Stromal cell of bone marrow (primary cell): ENCODE measurements at regions not wholly inside any gene's neighbourhood (a gene's known extent, or its start where the extent isn't known, plus 50 kb on each side); places are given as distances from the start of the nearest gene placed in this dataset.

Experiments
- DNase-seq: peaks from one replicate; pipeline ENCODE4 v3.0.0-alpha.2; 2012; ENCODE audit warnings: low read depth

DNA sequence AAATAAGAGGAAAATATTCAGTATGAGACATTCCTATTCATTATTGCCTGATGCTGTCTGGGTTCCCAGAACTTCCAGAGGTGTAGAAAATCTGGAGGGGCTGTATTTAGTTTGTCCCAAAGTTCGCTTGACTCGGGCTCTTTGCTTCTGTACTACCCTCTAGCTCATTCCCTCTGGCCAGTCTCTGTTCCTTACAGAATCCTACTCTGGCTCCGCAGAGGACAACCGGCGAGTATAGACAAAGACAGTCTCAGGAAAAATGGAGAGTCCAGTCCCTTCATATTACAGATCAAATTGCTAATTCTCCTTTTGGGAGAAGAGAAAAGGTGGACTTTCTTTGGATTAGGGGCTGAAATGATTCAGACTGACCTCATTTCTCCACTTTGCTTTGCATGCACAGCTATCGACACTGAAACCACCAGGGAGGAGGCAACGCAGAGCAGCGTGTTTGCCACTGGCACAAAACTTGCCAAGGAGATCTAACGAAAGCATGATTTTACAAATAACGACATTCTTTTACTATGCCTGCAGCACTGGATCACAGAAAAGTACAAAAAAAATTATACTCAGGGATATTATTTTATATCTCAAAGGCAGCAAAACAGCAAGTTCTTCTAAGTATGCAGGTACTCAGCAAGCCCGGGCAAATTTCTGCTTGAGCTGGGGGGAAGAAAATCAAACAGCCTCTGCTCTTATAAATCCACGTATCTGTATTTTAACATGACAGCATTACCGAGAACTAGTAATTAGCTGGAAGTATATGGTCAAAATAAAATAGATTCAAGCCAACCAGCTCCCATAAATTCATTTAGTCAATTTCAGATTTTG is 279.7 kb downstream of the NPR3 start:
- peak; percentile 25 for DNase-seq

- DNase-seq: no peak
Observed at GRCh38 chr5:32991421-32991815, 280.3 kb downstream of the NPR3 start.

GRCh38 chr5:32996336-32996735 is 285.2 kb downstream of the NPR3 start:
- no peak for DNase-seq

DNA sequence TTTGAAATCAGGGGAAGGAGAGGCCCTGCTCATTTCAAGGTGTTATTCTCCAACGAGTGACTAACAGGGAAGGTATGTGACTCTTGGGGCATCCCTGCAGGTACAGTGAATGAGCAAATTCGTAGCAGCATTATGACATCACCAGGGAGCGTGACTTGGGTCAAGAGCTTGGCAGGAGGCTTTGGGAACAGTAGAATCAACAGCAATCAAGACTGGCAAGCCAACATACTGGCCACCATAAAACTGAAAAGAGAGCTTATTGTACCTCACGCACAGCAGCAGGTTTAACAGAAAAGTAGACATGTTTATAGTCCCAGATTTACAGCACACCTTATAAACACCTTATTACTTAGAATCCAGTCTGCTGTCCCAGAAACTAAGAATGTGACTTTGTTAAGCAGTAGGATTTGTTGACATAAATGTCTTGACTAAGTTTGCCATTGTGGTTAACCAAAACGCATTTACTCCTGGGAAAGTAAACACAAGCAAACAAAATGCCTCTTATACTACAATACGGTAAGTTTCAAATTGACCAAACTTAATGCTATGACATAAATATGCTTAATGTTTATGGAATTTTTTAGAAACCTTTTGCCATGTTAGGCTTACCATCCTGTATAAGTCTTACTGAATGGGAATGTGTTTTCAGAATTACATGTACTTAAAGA is 297.8 kb downstream of the NPR3 start:
- DNase-seq: no peak

DNA sequence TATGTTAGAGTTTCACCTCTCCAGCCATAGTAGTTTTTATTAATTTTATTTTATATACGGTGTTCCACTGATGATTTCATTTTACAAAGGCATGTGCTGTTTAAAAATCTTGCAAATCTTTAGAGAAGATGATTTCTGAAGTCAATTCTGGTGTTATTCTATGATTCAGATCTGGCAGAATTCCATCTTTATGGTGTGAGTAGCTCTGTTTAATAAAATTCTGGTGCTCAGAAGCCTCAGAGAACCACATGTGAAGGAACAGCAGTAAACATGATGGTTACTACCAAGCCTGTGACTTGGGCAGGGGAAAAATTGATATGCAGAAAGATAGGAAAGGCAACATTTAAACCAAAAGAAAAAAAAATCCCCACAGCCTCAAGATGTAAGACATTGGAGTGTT is 299.7 kb downstream of the NPR3 start:
- peak; percentile 64 for DNase-seq

DNA sequence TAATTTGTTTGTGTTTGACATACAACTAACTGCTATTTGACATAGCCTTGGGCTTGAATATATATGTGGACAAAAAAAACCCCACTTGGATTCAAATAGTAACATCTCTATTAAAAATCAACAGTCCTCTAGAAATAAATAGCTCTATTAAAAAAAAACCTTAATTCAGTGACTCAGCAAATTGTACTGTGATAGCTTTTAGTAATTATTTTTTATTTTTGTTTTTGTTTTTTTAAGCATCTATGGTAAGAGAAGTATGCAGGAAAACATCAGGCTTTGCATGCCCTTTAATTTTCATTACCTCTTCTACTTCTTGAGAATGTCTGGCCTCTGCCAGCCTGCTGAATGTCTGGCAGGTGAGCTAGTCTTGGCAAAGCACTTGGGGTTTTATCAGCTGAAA is 300.7 kb downstream of the NPR3 start:
- no peak for DNase-seq

- DNase-seq: no peak
Observed at GRCh38 chr5:33023649-33024048, 312.5 kb downstream of the NPR3 start.

DNA sequence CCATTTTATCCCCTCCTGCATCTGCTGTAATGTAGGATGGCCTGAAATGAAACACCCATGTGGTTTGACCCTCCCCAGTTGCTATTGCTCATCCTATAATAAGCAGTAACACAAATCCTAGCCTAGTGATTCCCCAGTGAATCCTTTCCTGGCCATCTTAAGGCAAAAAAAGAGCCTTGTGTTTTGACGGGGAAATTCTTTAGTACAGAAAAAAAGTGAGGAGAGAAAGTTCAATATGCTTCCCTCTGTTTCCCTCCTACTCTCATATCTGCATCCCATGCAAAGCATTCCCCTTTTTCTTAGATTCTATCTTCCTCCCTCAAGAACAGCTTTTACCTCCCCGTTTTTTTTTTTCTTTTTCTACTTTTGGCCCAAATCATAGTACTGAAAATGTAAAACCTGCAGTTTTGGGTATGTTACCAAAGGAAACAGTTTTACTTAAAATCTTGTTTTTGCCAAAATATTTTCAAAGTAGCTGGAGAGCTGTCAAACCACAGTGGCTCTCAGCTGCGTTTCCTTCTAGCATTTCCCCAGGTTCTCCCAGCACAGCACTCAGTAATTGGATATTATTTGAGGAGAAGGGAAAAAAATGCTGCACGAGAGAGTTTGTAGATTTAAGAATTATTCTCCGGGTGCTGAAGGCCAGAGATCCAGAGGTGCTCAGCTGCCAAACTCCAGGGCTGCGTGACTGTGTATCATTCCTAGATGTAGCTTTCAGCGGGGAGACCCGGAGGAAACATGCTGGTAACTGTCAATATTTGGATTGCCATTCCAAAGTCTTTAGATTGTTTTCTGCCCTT is 321.4 kb downstream of the NPR3 start:
- DNase-seq: peak; percentile 82

DNA sequence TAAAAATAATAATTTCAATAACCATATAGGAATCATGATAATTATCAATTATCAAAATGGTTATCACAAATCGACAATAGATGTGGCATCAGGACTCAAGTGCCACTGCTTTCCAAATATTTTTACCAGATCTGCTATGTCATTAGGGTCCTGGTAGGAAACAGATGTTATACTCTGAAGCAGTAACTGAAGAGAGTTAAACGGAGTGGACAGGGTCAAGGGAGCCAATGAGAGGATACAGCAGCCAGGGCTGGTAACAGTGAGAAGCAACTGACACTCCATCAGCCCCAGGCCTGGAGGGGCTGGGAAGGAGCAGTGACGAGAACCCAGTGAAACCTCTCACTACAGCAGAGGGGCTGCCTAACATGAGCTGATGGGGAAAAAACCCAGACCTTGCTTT is 322.4 kb downstream of the NPR3 start:
- no peak for DNase-seq

GRCh38 chr5:33034777-33035176 is 323.7 kb downstream of the NPR3 start:
- DNase-seq: no peak

DNA sequence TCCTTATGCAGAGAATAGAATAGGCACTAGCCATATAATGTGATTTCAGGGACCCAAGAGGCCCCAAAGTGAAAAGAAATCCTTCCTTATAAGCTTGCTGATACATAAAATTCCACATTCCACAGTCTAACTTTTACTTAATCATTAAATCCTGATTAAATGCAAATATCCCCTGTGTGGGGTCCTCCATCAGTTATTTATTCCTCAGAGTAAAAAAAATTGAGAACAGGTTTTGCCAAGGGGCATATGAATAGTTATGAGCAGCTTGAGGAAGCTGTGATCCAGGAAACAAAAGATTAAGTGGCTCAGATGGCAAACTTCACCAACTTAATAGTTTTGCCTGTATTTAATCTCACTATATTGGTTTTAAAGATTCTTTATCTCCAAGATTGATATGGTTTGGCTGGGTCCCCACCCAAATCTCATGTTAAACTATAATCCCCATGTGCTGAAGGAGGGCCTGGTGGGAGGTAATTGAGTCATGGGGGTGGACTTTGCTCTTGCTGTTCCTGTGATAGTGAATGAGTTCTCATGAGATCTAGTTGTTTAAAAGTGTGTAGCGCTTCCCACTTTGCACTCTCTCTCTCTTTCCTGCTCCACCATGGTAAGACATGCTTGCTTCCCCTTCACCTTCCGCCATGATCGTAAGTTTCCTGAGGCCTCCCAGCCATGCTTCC is 324.9 kb downstream of the NPR3 start:
- no peak for DNase-seq

- DNase-seq: no peak
Observed at GRCh38 chr5:33037076-33037475, 326.0 kb downstream of the NPR3 start.

- no peak for DNase-seq
Observed at GRCh38 chr5:33041586-33041985, 330.5 kb downstream of the NPR3 start.

DNA sequence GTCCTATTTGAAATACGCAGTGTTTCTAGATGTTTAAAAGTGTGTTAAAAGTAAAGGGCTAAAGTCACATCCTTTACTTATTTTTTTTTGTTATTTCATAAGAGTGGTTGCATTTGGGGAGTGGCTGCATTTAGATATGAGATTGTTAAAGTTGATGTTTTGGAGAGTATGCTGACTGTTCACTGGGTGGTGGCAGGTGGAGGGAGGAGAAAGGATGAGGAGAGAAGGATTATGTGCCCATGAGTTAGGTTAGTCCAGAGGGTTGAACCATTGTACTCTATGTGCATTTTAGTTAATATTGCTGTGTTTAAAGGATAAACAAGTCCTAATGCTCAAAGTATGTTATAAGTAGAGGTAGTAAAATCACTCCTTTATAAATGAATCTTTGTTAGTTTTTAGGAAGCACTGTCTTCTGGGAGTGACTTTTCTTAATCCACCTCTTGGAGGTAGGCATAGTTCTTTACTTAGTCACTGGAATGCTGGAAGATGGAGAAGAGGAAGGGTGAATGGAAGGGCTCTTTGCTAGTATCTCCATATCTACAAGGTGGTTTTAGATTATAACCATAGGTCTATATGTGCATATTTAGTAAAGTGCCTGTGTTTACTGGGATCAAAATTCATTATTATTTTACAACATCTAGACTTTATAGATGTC is 332.3 kb downstream of the NPR3 start:
- DNase-seq: no peak

- DNase-seq: peak; percentile 45
Observed at GRCh38 chr5:33046091-33046490, 335.0 kb downstream of the NPR3 start.

DNA sequence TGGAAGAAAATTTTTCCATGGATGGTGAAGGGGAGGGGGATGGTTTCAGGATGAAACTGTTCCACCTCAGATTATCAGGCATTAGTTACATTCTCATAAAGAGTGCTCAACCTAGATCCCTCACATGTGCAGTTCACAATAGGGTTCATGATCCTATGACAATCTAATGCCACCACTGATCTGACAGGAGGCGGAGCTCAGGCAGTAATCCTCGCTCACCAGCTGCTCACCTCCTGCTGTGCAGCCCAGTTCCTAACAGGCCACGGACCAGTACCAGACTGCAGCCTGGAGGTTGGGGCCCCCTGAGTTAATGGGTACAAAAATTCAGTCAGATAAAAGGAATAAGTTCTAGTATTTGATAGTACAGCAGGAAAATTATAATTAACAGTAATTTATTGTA is 337.2 kb downstream of the NPR3 start:
- DNase-seq: no peak

DNA sequence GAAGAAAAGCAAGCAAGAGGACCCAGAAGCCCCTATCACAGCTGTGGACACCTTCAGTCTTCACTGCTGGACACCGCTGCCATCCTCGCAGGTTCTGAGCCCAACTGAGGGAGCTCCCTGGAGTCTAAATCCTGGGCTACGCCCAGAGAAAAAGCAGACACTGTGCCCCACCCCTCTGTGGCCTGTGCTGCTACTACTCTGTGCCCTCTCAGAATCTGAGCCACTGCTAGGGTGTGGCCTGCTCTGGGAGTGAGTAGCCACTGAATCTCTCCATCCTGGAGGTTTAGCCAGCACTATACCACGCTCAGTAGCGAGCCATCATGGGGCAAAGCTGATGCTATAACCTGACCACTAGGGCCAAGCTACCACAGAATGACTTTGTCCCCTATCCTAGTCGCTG is 338.2 kb downstream of the NPR3 start:
- peak; percentile 21 for DNase-seq

GRCh38 chr5:33049842-33050241 is 338.7 kb downstream of the NPR3 start:
- DNase-seq: peak; percentile 83

DNA sequence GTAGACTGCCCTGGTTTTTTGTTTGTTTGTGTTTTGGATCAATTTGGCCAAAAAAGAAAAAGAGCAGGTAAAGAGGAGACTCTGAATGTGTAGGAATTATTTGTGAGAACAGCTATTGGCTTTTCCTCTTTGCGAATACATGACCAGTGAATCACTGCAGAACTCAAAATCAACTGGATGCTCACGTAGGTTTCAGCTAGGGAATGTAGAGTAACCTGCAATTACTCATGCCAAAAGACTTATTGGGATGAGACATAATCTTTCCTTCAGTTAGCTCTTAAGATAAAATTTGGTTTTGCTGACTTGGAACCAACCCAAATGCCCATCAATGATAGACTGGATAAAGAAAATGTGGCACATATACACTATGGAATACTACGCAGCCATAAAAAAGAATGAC is 348.0 kb downstream of the NPR3 start:
- DNase-seq: no peak

DNA sequence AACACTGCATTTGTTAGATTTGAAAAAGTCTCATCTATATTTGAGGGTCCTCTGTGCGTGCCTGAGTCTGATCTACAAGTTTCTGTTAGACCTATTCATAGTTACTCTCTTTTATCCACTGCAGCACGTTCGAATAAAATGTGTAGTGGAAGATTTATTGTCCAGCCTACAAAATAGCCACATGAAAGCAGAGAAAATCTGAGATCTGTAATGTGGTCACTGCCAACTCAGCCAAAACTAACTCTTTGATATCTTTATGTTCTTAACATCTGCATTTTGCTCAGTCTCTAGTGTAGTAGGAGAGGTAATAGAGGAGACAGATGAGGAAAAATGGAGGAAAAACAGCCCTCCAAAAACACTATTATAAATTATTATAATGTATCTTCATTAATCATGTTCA is 354.0 kb downstream of the NPR3 start:
- no peak for DNase-seq

DNA sequence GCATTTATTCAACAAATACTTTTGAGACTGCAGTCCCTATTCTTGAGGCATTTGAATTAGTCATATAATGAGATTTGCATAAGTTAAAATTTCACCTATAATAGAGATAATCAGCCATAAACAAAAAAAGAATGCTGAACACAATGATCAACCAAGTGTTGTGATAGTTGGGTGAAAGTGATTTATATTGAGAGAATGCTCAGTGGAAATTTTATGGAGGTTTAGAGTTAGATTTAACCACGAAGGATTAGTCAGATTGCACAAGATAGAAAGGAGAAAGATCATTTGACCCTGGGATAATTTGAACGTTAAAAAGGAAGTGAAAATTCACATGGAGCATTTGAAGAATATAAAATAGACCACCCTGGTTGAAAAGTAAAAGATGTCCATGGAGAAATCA is 356.2 kb downstream of the NPR3 start:
- DNase-seq: no peak

GRCh38 chr5:33068786-33069185 is 357.7 kb downstream of the NPR3 start:
- no peak for DNase-seq
